HG02884 (cell line): ENCODE measurements at regions not wholly inside any gene's neighbourhood (a gene's known extent, or its start where the extent isn't known, plus 50 kb on each side); places are given as distances from the start of the nearest gene placed in this dataset.

Source experiments
- ATAC-seq: cut with Tn5 transposase; IDR thresholded peaks from one replicate; pipeline ENCODE4 v1.9.1; 2021; ENCODE audit warnings: mild to moderate bottlenecking, moderate library complexity; ENCODE audit not compliant: unreplicated experiment

GRCh38 chr4:24705016-24705753 is 90.2 kb upstream of the SOD3 start:
- no peak for ATAC-seq

- no peak for ATAC-seq
Measured at GRCh38 chr4:24713604-24714003, 81.8 kb upstream of the SOD3 start.

GRCh38 chr4:24719615-24720014 is 75.8 kb upstream of the SOD3 start:
- no peak for ATAC-seq

GRCh38 chr4:24720436-24720835 is 74.9 kb upstream of the SOD3 start:
- ATAC-seq: no peak

- ATAC-seq: no peak
Measured at GRCh38 chr4:24720979-24721378, 74.4 kb upstream of the SOD3 start.

GRCh38 chr4:24722026-24722568 is 73.3 kb upstream of the SOD3 start:
- ATAC-seq: no peak

- ATAC-seq: no peak
Measured at GRCh38 chr4:24727390-24728224, 67.8 kb upstream of the SOD3 start.

- no peak for ATAC-seq
Measured at GRCh38 chr4:24729119-24729730, 66.1 kb upstream of the SOD3 start.

GRCh38 chr4:24730256-24731001 is 64.9 kb upstream of the SOD3 start:
- no peak for ATAC-seq

- no peak for ATAC-seq
Measured at GRCh38 chr4:24731448-24731847, 63.9 kb upstream of the SOD3 start.

GRCh38 chr4:24734511-24734910 is 60.9 kb upstream of the SOD3 start:
- ATAC-seq: no peak

GRCh38 chr4:24736066-24736465 is 59.3 kb upstream of the SOD3 start:
- no peak for ATAC-seq

- no peak for ATAC-seq
Measured at GRCh38 chr4:24741910-24742309, 53.5 kb upstream of the SOD3 start.

GRCh38 chr4:24742335-24742734 is 53.0 kb upstream of the SOD3 start:
- ATAC-seq: no peak

GRCh38 chr4:24742773-24743172 is 52.6 kb upstream of the SOD3 start:
- ATAC-seq: no peak

- ATAC-seq: no peak
Measured at GRCh38 chr4:24743206-24743605, 52.2 kb upstream of the SOD3 start.

GRCh38 chr4:24743927-24744326 is 51.4 kb upstream of the SOD3 start:
- ATAC-seq: no peak

GRCh38 chr4:24745172-24745895 is 50.0 kb upstream of the SOD3 start:
- no peak for ATAC-seq
